ENCODE measurements at regions not wholly inside any gene's neighbourhood (a gene's known extent, or its start where the extent isn't known, plus 50 kb on each side); places are given as distances from the start of the nearest gene placed in this dataset.

GRCh38 chr2:2806711-2807110 lies 475.6 kb upstream of the MYT1L start:
- Histone ChIP-seq H3K4me3 (no peak overlapping the region), H3K27ac (no peak overlapping the region), H3K27me3 (replicated peaks in 1 of 7) (no peaks in the 10 kb centered on the region), H3K36me3 (no peaks in the 10 kb centered on the region), H3K4me1 (no peaks in the 10 kb centered on the region), H3K9me3 (peaks cover 0 to 19% (median 6%) of the 10 kb centered on the region in 8 donors)
- TF ChIP-seq CTCF (IDR thresholded peaks at IDR 0.05 in 8 of 11, conservative IDR thresholded peaks at IDR 0.05 in 3 of 11): no peak
- no peak for TF ChIP-seq POLR2AphosphoS5 (IDR thresholded peaks at IDR 0.05)
- no peak for TF ChIP-seq POLR2A (IDR thresholded peaks at IDR 0.05)
- 66 to 87% (median 81%) methylated on average over 6 to 7 of the region's 7 CpGs for WGBS, 5 donors
- intact Hi-C loops (cut with DNase I; ENCODE audit: low total_unique reads): no loop called here
- no peak for DNase-seq

- H3K4me1 ChIP-seq: no peaks in the 10 kb centered on the region
- TF ChIP-seq POLR2A (IDR thresholded peaks at IDR 0.05) (no peak), CTCF (IDR thresholded peaks at IDR 0.05 in 8 of 11, conservative IDR thresholded peaks at IDR 0.05 in 3 of 11) (no peak), POLR2AphosphoS5 (IDR thresholded peaks at IDR 0.05) (no peak)
- no peak for DNase-seq
- no peaks in the 10 kb centered on the region for H3K27me3 ChIP-seq (replicated peaks in 1 of 7)
- no peak overlapping the region for H3K4me3 ChIP-seq
- peaks cover 0 to 19% (median 6%) of the 10 kb centered on the region in 8 donors for H3K9me3 ChIP-seq
- 66 to 83% (median 78%) methylated on average over 5 of the region's 5 CpGs for WGBS, 5 donors
- H3K36me3 ChIP-seq: no peaks in the 10 kb centered on the region
- H3K27ac ChIP-seq: no peak overlapping the region
- intact Hi-C loops (cut with DNase I; ENCODE audit: low total_unique reads): no loop called here
Observed at GRCh38 chr2:2805263-2805662, 474.2 kb upstream of the MYT1L start.

GRCh38 chr2:2804528-2804927 lies 473.5 kb upstream of the MYT1L start:
- H3K4me1 ChIP-seq: no peaks in the 10 kb centered on the region
- H3K27me3 ChIP-seq (replicated peaks in 1 of 7): peaks cover 0 to under 1% (median 0%) of the 10 kb centered on the region in 7 donors
- H3K27ac ChIP-seq: no peak overlapping the region
- DNase-seq: no peak
- TF ChIP-seq CTCF (IDR thresholded peaks at IDR 0.05 in 8 of 11, conservative IDR thresholded peaks at IDR 0.05 in 3 of 11) (no peak), POLR2A (IDR thresholded peaks at IDR 0.05) (no peak), POLR2AphosphoS5 (IDR thresholded peaks at IDR 0.05) (no peak)
- intact Hi-C loops (cut with DNase I; ENCODE audit: low total_unique reads): no loop called here
- no peaks in the 10 kb centered on the region for H3K36me3 ChIP-seq
- H3K4me3 ChIP-seq: no peak overlapping the region
- 92 to 97% (median 93%) methylated on average over 15 of the region's 15 CpGs for WGBS, 5 donors
- peaks cover 0 to 19% (median 6%) of the 10 kb centered on the region in 8 donors for H3K9me3 ChIP-seq

- H3K9me3 ChIP-seq: peaks cover 0 to 19% (median 6%) of the 10 kb centered on the region in 8 donors
- no peak overlapping the region for H3K4me3 ChIP-seq
- intact Hi-C loops (cut with DNase I; ENCODE audit: low total_unique reads): no loop called here
- H3K27ac ChIP-seq: no peak overlapping the region
- no peaks in the 10 kb centered on the region for H3K36me3 ChIP-seq
- DNase-seq: no peak
- 87 to 97% (median 90%) methylated on average over 3 of the region's 3 CpGs for WGBS, 5 donors
- peaks cover 0 to 4% (median 0%) of the 10 kb centered on the region in 7 donors for H3K27me3 ChIP-seq (replicated peaks in 1 of 7)
- TF ChIP-seq CTCF (IDR thresholded peaks at IDR 0.05 in 8 of 11, conservative IDR thresholded peaks at IDR 0.05 in 3 of 11) (no peak), POLR2AphosphoS5 (IDR thresholded peaks at IDR 0.05) (no peak), POLR2A (IDR thresholded peaks at IDR 0.05) (no peak)
- H3K4me1 ChIP-seq: no peaks in the 10 kb centered on the region
Observed at GRCh38 chr2:2801458-2801857, 470.4 kb upstream of the MYT1L start.

Measured in spleen (tissue), 11 donors.